HepG2 (cell line): ENCODE measurements at regions not wholly inside any gene's neighbourhood (a gene's known extent, or its start where the extent isn't known, plus 50 kb on each side); places are given as distances from the start of the nearest gene placed in this dataset.

ENCODE experiments used
- ATAC-seq: fragments of 200-7000 bp; cut with Tn5 transposase; 3 replicates; pipeline ENCODE4 v1.9.1; 2020; ENCODE audit warnings: mild to moderate bottlenecking, moderate library complexity
- BruUV-seq: library from RNA; stranded (reverse); fragments of 400-500 nt; replicated peaks from 2 replicates; lab custom pipeline; 2021; lab: Mats Ljungman, UMichigan
- CTCF ChIA-PET: fragments of 300-600 bp; formaldehyde crosslinking; extraction: SDS; loops from one replicate; lab custom pipeline; 2021; ENCODE audit warnings: low total read pairs, inconsistent platforms, low intra/inter-chr PET ratio; lab: Yijun Ruan, JAX
- POLR2A ChIA-PET: fragments of 350-600 bp; sonication (Branson Sonifier 250); formaldehyde crosslinking; loops from one replicate; lab custom pipeline; 2020; ENCODE audit warnings: antibody characterized with exemption, inconsistent platforms; lab: Yijun Ruan, JAX
- DNase-seq: peaks from one replicate; pipeline ENCODE4 v3.0.0-alpha.2; 2015; ENCODE audit warnings: low spot score
- FAIRE-seq: peaks from 3 replicates; lab custom pipeline; 2011; peaks lifted over from hg19 to GRCh38; lab: Jason Lieb, UNC
- H2AFZ ChIP-seq: one replicate; pipeline ENCODE4 v1.6.1; 2011; ENCODE audit warnings: low read length, inconsistent platforms
- H3K27ac ChIP-seq: fragments of 300-600 bp; 3 replicates; pipeline ENCODE4 v1.8.0; 2011; ENCODE audit warnings: mixed run types, mild to moderate bottlenecking, mixed read lengths, low read length, inconsistent platforms; ENCODE audit not compliant: insufficient read depth; ENCODE audit errors: extremely low read length
- H3K27me3 ChIP-seq, 2 experiments: fragments of 200-600 bp in 1 of 2; 2 replicates in 1 of 2; 3 replicates in 1 of 2; pipeline versions ENCODE4 v1.6.0 to v1.8.0; 2011; ENCODE audit warnings: low read length in 2 of 2, mild to moderate bottlenecking in 2 of 2, moderate library complexity in 2 of 2, inconsistent platforms in 1 of 2; ENCODE audit not compliant: insufficient read depth in 2 of 2, control insufficient read depth in 1 of 2
- H3K36me3 ChIP-seq, 2 experiments: fragments of 200-600 bp in 1 of 2; replicated peaks in 1 of 2; 2 replicates in 1 of 2; 3 replicates in 1 of 2; pipeline versions ENCODE4 v1.5.1 to v1.8.0; 2011; ENCODE audit warnings: low read length in 2 of 2, inconsistent platforms in 1 of 2; ENCODE audit not compliant: insufficient read depth in 2 of 2, control insufficient read depth in 1 of 2
- H3K4me1 ChIP-seq: 2 replicates; pipeline ENCODE4 v1.5.1; 2012; ENCODE audit warnings: low read length, inconsistent platforms; ENCODE audit not compliant: insufficient read depth
- H3K4me2 ChIP-seq: 2 replicates; pipeline ENCODE4 v1.6.0; 2011; ENCODE audit warnings: low read depth, low read length, inconsistent platforms
- H3K4me3 ChIP-seq, 3 experiments: fragments of 200-600 bp in 1 of 3; sonication (generic), shearing (Covaris generic) in 1 of 3; replicated peaks in 1 of 3; 2 replicates each; pipeline ENCODE4 v1.5.1; 2011 to 2016; ENCODE audit warnings: low read length in 3 of 3, inconsistent platforms in 2 of 3, low read depth in 2 of 3, mild to moderate bottlenecking in 2 of 3, control low read depth in 1 of 3, mixed read lengths in 1 of 3; ENCODE audit not compliant: insufficient read depth in 1 of 3
- H3K79me2 ChIP-seq: one replicate; pipeline ENCODE4 v1.6.1; 2011; ENCODE audit warnings: low read length, inconsistent platforms; ENCODE audit not compliant: insufficient read depth
- H3K9ac ChIP-seq: 2 replicates; pipeline ENCODE4 v1.6.0; 2011; ENCODE audit warnings: mild to moderate bottlenecking, low read depth, low read length, inconsistent platforms; ENCODE audit not compliant: insufficient read depth
- H3K9me3 ChIP-seq: 2 replicates; pipeline ENCODE4 v1.5.1; 2012; ENCODE audit warnings: mild to moderate bottlenecking, low read length
- H4K20me1 ChIP-seq: 2 replicates; pipeline ENCODE4 v1.6.0; 2011; ENCODE audit warnings: inconsistent platforms, mild to moderate bottlenecking, low read length, moderate library complexity; ENCODE audit not compliant: insufficient read depth
- EZH2 ChIP-seq: conservative IDR thresholded peaks from 2 replicates; pipeline ENCODE4 v1.6.1; 2012; ENCODE audit warnings: mild to moderate bottlenecking, low read depth, low read length, moderate library complexity
- FOXO1 ChIP-seq: sonication (generic); formaldehyde crosslinking; IDR thresholded peaks from 2 replicates; pipeline ENCODE4 v1.4.0; 2020; ENCODE audit warnings: missing genetic modification reagents
- HNRNPUL1 ChIP-seq: fragments of 200-400 bp; formaldehyde crosslinking; IDR thresholded peaks from 2 replicates; pipeline ENCODE4 v1.6.1; 2017; ENCODE audit warnings: low read depth, mild to moderate bottlenecking, low read length, moderate library complexity
- MED8 ChIP-seq: sonication (generic); formaldehyde crosslinking; IDR thresholded peaks from 2 replicates; pipeline ENCODE4 v1.8.1; 2023; ENCODE audit warnings: mild to moderate bottlenecking, missing genetic modification reagents; ENCODE audit not compliant: insufficient replicate concordance
- NAIF1 ChIP-seq: sonication (generic); formaldehyde crosslinking; IDR thresholded peaks from 2 replicates; pipeline ENCODE4 v1.5.0; 2020; ENCODE audit warnings: mild to moderate bottlenecking, missing genetic modification reagents, borderline replicate concordance
- SMARCE1 ChIP-seq: fragments of 450-650 bp; IDR thresholded peaks from 2 replicates; pipeline ENCODE4 v1.6.1; 2017; ENCODE audit warnings: borderline replicate concordance
- ZNF12 ChIP-seq: sonication (generic); formaldehyde crosslinking; IDR thresholded peaks from 2 replicates; pipeline ENCODE4 v1.5.0; 2020; ENCODE audit warnings: missing genetic modification reagents
- ZNF224 ChIP-seq: sonication (generic); formaldehyde crosslinking; IDR thresholded peaks from 2 replicates; pipeline ENCODE4 v1.5.0; 2020; ENCODE audit warnings: mild to moderate bottlenecking, missing genetic modification reagents
- ZNF484 ChIP-seq: sonication (generic); formaldehyde crosslinking; IDR thresholded peaks from 2 replicates; pipeline ENCODE4 v1.5.1; 2020; ENCODE audit warnings: mild to moderate bottlenecking, low read depth, missing genetic modification reagents, borderline replicate concordance
- ZNF740 ChIP-seq: sonication (generic); formaldehyde crosslinking; IDR thresholded peaks from 2 replicates; pipeline ENCODE4 v1.4.0; 2020; ENCODE audit warnings: missing genetic modification reagents
- ZNF891 ChIP-seq: sonication (generic); formaldehyde crosslinking; IDR thresholded peaks from 2 replicates; pipeline ENCODE4 v1.5.0; 2020; ENCODE audit warnings: mild to moderate bottlenecking, missing genetic modification reagents
- WGBS: methylation state at CpG from one replicate; pipeline ENCODE4 v1.1.6; 2017; ENCODE audit warnings: low lambda C conversion rate; 5-methylcytosine and 5-hydroxymethylcytosine counted together
- in situ Hi-C: cut with HindIII; loops from 2 replicates; pipeline ENCODE4 v1.10.0; 2017; ENCODE audit warnings: low pct_unique_long_range_greater_than_20kb; ENCODE audit not compliant: extremely low pct_ligation_motif_present
- intact Hi-C: fragments of 100-400 bp; cut with micrococcal nuclease; formaldehyde crosslinking; loops from one replicate; pipeline ENCODE4 v1.10.0; 2022; ENCODE audit not compliant: unreplicated experiment
- TF ChIP-seq, protein P1 (sequence below): sonication (generic); formaldehyde crosslinking; IDR thresholded peaks from 2 replicates; pipeline ENCODE4 v1.8.0; 2023; ENCODE audit warnings: mild to moderate bottlenecking, missing genetic modification reagents
- TF ChIP-seq, protein P2 (sequence below): sonication (generic); formaldehyde crosslinking; IDR thresholded peaks from 2 replicates; pipeline ENCODE4 v1.8.1; 2023; ENCODE audit warnings: mild to moderate bottlenecking, missing genetic modification reagents
- TF ChIP-seq, protein P3 (sequence below): sonication (generic); formaldehyde crosslinking; IDR thresholded peaks from 2 replicates; pipeline ENCODE4 v1.5.1; 2020; ENCODE audit warnings: missing genetic modification reagents, mild to moderate bottlenecking, borderline replicate concordance

GRCh38 chr22:26845021-26845743 is 187.8 kb downstream of the MIAT start:
- no TSS peak for BruUV-seq
- FAIRE-seq (no peak), ATAC-seq (no peak), DNase-seq (no peak)
- Histone ChIP-seq H3K36me3 (no peaks in the 10 kb centered on the region), H3K4me2 (no peak overlapping the region), H3K9ac (no peak overlapping the region), H3K27me3 (0 out of 5 replicates have a peak, but pooled peaks cover 0 to 3% of the 10 kb centered on the region in 2 experiments), H4K20me1 (no peaks in the 10 kb centered on the region), H3K79me2 (no peaks in the 10 kb centered on the region), H3K4me1 (no peaks in the 10 kb centered on the region), H3K4me3 (no peak overlapping the region), H2AFZ (no peak overlapping the region), H3K9me3 (no peaks in the 10 kb centered on the region), H3K27ac (no peak overlapping the region)
- TF ChIP-seq ZNF12 (no peak), ZNF740 (CRISPR knock-in tag) (no peak), ZNF224 (CRISPR knock-in tag) (no peak), HNRNPUL1 (no peak), EZH2 (no peak), FOXO1 (CRISPR knock-in tag) (no peak), ZNF891 (CRISPR knock-in tag) (no peak), SMARCE1 (no peak), MED8 (CRISPR knock-in tag) (no peak), ZNF484 (CRISPR knock-in tag) (no peak), NAIF1 (CRISPR knock-in tag) (no peak)
- TF ChIP-seq, protein P1, sequence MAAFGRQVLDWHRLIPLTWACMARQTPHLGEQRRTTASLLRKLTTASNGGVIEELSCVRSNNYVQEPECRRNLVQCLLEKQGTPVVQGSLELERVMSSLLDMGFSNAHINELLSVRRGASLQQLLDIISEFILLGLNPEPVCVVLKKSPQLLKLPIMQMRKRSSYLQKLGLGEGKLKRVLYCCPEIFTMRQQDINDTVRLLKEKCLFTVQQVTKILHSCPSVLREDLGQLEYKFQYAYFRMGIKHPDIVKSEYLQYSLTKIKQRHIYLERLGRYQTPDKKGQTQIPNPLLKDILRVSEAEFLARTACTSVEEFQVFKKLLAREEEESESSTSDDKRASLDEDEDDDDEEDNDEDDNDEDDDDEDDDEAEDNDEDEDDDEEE: no peak
- TF ChIP-seq, protein P2, sequence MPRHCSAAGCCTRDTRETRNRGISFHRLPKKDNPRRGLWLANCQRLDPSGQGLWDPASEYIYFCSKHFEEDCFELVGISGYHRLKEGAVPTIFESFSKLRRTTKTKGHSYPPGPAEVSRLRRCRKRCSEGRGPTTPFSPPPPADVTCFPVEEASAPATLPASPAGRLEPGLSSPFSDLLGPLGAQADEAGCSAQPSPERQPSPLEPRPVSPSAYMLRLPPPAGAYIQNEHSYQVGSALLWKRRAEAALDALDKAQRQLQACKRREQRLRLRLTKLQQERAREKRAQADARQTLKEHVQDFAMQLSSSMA (CRISPR knock-in tag): no peak
- TF ChIP-seq, protein P3, sequence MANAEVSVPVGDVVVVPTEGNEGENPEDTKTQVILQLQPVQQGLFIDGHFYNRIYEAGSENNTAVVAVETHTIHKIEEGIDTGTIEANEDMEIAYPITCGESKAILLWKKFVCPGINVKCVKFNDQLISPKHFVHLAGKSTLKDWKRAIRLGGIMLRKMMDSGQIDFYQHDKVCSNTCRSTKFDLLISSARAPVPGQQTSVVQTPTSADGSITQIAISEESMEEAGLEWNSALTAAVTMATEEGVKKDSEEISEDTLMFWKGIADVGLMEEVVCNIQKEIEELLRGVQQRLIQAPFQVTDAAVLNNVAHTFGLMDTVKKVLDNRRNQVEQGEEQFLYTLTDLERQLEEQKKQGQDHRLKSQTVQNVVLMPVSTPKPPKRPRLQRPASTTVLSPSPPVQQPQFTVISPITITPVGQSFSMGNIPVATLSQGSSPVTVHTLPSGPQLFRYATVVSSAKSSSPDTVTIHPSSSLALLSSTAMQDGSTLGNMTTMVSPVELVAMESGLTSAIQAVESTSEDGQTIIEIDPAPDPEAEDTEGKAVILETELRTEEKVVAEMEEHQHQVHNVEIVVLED: no peak
- intact Hi-C loops (no loop called here), in situ Hi-C loops (no loop called here)
- WGBS: 14% methylated on average over 9 of the region's 10 CpGs
- ChIA-PET POLR2A (no interaction called here), CTCF (no interaction called here)
